T47D (cell line): ENCODE measurements at regions not wholly inside any gene's neighbourhood (a gene's known extent, or its start where the extent isn't known, plus 50 kb on each side); places are given as distances from the start of the nearest gene placed in this dataset.

Experiments
- DNase-seq, 2 experiments: peaks; one replicate each; pipeline versions ENCODE4 v3.0.0 to v3.0.0-alpha.2; 2011 to 2012; ENCODE audit warnings: low read depth in 1 of 2, low spot score in 1 of 2
- JUND ChIP-seq: IDR thresholded peaks from 2 replicates; pipeline ENCODE4 v1.6.1; 2012; ENCODE audit warnings: low read depth
- in situ Hi-C: cut with HindIII; loops from 2 replicates; pipeline ENCODE4 v1.10.0; 2016; ENCODE audit warnings: low sequenced_read_pairs, low pct_unique_long_range_greater_than_20kb

DNA sequence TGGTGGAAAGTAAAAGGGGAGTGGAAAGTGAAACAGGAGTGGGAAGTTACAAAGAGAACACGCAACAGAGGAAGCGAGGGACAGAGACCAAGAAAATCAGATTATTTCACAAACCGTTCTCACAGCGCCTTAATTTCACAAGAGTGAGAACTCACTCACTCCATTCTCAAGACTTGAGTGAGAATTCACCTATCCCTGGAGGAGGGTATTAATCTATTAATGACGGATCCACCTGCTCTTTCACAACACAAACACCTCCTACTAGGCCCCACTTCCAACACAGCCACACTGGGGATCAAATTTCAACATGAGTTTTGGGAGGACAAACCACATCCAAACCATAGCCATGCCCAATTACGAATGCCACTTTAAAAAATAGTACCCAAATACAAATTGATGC lies 297.6 kb downstream of the GPAM start:
- no peak for TF ChIP-seq JUND
- no peak for DNase-seq
- in situ Hi-C loops = no loop called here

DNA sequence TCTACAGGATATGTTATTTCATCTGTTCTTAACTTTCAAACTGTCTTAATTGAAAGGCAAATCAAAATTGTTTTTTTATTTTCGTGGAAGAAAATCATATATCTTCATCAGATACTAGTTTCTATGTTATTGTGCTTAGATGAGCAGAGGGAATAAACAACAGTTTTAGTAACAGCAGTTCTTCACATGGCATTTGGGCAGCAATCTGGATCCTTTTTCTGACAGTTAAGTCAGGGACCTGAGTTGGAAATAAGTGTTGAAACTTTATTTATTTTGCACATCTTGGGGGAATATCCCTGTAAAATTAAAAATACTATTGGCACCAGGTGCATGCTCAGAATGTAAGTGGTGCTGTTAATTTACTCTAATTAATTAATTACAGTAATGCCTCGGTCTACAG lies 296.3 kb downstream of the GPAM start:
- no peak for TF ChIP-seq JUND
- in situ Hi-C loops = no loop called here
- DNase-seq = no peak

DNA sequence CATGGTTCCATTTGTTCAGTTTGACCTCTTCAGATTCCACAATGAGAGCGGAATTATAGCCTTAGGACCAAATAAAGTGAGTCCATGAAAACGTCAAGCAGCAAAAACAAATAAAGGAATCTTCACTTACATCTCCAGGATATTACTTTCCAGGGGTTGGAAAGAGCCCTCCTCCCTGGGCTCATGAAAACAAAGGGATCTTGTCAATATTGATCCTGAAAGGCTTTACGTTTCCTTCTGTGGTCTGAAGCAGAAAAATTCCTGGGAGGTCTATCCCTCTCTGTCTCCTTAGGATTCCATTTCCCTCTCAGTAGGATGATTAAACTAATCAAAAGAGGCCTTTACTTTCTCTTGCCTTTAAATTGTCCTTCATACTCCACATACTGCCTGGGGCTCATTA lies 293.5 kb downstream of the GPAM start:
- no peak for TF ChIP-seq JUND
- in situ Hi-C loops = no loop called here
- DNase-seq = no peak

DNA sequence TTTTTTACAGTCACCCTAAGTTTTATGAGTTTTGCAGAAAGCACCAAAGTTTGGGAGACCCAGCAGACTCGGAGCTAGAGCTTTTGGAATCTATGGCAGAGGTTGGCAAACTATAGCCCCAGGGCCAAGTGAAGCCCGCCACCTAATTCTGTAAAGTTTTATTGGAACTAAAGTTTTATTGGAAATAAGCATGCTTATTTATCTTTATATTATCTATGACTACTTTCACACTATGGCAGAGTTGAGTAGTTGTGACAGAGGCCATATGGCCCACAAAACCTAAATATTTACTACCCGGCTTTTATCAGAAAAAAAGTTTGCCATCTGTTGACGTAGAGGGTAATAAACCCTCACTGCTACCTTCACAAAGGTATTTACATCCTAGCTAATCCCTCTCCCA lies 267.6 kb downstream of the GPAM start:
- DNase-seq = no peak
- TF ChIP-seq JUND = no peak
- in situ Hi-C loops = no loop called here

DNA sequence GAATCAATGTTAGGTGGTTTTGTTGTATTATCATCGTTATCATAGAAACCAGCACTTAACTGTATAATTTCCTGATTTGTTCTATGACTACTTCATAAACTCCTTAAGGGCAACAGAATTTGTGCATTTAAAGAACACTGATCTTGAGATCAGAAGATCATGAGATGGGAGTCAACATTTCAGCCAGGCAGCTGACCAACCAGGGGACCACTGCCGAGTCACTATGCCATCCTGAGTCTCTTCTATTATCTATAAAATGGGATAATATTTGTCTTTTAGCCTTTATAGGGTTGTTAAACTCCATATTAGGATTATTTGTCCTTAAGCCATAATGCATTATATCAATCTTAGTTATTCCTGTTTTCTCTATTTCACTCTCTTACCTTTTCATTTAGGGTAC lies 261.7 kb downstream of the GPAM start:
- DNase-seq = no peak
- in situ Hi-C loops = no loop called here
- TF ChIP-seq JUND = no peak

DNA sequence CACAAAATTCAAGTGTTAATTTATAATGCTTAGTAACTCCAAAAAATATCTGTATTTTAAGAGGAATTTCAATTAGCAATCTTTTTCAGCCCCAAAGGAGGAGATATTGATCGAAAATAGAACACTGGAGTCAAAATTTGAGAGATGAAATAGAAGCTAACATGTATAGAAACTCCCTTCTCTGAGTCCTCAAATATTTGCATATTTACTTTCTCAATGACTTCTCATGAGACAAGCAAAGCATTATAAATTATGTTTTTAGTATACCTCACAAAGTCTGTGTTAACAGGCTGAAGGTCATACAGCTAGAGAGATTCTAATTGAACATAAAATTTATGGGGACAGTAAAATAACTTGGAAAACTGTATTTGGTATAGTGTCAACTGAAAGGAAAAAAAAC lies 260.5 kb downstream of the GPAM start:
- in situ Hi-C loops = no loop called here
- no peak for DNase-seq
- no peak for TF ChIP-seq JUND

DNA sequence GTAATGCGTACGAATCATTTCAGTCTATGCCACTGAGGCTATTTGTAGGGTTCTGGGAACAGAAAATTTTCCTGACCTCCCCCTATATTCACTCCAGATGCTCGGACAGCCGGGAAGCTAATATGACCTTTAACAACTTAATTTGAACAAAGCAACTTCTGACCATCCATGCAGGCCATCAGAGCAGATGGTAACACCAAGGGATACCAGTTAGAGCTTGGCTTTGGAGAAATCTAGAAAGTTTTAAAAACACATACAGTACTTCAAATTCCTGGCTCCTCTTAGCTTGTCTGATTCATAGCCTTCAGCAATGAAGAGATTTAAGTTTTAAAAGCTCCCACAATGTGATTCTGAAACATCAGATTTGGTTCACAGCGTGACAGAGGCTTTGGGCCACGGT lies 257.3 kb downstream of the GPAM start:
- TF ChIP-seq JUND = no peak
- in situ Hi-C loops = no loop called here
- DNase-seq = no peak

DNA sequence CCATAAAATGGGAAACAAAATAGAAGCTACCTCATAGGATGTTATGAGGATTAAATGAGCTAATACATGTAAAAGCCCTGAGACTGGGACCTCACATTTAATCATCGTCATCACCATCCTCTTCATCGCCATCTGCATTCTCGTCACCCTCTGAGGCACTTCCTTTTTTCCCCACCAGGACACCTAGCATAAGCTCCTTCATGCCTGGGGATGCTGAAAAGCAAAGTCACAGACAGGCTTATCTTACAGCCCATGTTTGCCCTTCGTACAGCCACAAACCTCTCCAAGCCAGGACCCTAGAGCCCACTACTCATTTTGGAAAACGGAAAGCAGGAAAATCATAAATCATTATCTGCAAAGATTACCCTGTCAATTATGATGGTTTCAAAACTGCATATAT lies 249.6 kb downstream of the GPAM start:
- in situ Hi-C loops = no loop called here
- TF ChIP-seq JUND = no peak

DNA sequence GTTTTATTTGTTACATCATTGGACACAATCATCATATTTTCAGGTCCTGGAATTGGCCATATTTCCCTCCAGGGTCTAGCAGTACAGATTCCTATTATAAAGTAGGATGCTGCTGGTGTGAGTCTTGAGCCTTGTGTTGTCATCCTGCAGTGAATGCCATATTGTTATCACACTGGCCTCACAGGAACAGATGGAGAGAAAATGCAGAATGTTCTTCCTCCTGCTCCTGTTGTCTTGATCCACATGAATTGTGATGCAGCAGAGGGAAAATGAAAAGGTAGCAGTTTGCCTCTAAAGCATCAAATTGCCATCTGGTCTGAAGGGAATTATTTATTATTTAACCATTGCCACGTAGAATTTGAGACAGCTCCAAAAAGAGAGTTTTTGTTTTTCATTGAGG lies 248.6 kb downstream of the GPAM start:
- in situ Hi-C loops = no loop called here
- TF ChIP-seq JUND = no peak
- DNase-seq = no peak

More for the DNA sequence above, 249.6 kb downstream of the GPAM start:
- no peak for DNase-seq

DNA sequence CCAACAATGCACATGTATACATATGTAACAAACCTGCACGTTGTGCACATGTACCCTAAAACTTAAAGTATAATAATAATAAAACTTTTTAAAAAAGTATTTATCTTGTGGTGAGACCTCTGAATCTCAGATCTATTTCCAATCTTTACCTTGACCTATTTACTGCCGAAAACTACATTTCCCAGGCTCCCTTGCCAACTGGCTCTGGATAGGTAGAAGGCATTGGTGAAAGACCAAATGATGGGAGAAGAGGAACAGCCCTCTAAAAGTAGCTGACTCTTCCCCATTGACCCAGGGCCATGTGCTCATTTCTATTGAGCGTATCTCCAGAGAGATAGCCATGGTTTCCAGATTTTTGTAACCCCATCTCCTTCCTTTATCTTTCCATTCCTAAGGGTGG lies 247.4 kb downstream of the GPAM start:
- in situ Hi-C loops = no loop called here
- TF ChIP-seq JUND = no peak
- no peak for DNase-seq

DNA sequence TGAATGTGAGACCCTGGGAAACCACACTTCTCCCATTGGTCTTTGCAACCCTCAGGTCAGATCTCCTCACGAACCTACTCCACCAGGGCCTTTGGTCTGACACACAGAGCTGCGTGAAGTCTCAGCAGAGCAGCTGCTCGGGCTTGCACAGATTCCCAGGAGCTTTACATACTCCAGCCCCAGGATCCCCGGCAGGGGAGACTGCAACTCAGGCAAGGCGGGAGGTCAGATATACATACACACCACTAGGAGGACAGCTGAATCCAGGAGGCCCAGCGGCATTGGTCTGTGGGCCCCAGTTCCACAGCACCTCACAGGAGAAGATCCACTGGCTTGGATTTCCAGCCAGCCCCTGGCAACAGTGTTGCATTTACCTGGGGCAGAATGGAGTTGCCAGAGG lies 239.2 kb downstream of the GPAM start:
- in situ Hi-C loops = no loop called here
- no peak for TF ChIP-seq JUND
- DNase-seq = no peak

DNA sequence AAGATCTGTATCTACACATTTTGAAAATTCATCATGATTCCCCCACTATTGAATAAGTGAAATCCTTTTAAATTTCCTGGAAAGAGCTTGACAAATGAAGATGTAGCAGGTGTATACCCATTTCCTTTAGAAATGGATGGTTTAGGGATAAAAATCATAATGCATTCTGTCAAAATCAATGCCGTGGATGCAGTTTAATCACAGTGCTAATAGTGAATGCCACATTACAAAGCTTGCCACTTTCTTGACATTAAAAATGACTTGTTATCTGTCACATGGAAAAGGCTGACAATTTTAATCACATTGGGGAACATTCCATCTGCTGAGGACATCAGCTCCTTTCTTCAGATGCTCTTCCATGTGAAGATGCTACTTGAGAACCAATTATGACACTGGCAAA lies 229.6 kb downstream of the GPAM start:
- in situ Hi-C loops = no loop called here
- TF ChIP-seq JUND = no peak
- no peak for DNase-seq

DNA sequence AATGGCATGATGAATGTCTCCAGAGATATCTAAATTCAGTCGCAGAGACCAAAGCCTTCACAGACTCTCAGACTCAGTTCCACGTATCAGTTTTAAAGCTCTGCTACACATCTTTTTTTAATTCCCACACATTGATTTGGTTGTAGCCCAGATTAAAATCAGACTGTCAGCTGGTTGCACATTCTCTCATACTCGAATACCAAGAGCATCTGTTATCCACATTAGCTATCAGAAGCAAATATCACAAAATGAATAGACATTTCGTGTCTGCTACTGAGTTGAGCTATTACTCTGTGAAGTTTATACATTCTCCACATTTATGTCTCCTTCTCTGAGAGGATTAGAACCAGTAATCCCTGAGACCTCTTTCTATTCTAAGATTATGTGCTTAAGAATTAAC lies 229.2 kb downstream of the GPAM start:
- in situ Hi-C loops = no loop called here
- no peak for DNase-seq
- no peak for TF ChIP-seq JUND

DNA sequence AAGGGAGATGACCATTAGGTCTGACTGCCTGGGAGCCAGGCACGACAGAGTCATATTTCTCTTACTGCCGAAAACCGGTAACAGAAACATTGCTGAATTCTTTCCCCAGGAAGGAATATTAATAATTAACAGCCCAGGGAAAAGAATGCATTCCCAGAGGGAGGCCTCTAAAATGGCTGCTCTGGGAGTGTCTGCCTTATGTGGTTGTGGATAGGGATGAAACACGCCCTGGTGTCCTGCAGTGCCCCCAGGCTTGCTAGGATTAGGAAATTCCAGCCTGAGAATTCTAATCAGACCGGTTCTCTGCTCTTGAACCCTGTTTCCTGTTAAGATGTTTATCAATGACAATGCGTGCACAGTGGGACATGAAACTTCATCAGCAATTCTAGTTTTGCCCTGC lies 226.7 kb downstream of the GPAM start:
- in situ Hi-C loops = no loop called here
- no peak for TF ChIP-seq JUND
- no peak for DNase-seq

DNA sequence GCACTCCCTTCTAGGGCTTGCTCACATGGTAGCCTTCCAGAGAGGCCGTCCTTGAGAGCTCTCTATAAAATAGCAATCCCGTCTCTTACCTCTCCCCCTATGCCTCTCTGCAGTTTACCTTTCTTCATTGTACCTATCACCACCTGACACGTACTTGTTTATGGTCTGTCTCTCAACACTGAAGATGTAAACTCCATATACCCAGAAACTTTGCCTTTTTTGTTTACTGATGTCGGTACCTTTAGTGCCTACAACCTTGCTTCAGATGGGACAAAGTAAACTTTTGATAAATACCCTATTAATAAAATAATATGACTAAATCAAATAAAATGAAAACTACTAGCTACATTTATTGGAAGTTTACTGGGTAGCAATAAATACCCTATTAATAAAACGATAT lies 220.6 kb downstream of the GPAM start:
- DNase-seq = no peak
- TF ChIP-seq JUND = no peak
- in situ Hi-C loops = no loop called here
